Body of pancreas (tissue), 4 donors: ENCODE measurements at regions not wholly inside any gene's neighbourhood (a gene's known extent, or its start where the extent isn't known, plus 50 kb on each side); places are given as distances from the start of the nearest gene placed in this dataset.

Experiments
- CTCF ChIP-seq, 7 experiments: fragments of 450-650 bp in 4 of 7; fragments of 200-600 bp in 3 of 7; sonication (generic) in 3 of 7; IDR thresholded peaks; one replicate each; pipeline ENCODE4 v1.5.1; 2016 to 2019; ENCODE audit warnings: antibody characterized with exemption in 7 of 7
- POLR2A ChIP-seq, 3 donors: fragments of 450-650 bp; IDR thresholded peaks; one replicate each; pipeline ENCODE4 v1.6.1; 2016; ENCODE audit warnings: antibody characterized with exemption in 3 of 3, mild to moderate bottlenecking in 2 of 3

- TF ChIP-seq CTCF (IDR thresholded peaks at IDR 0.05) (no peak), POLR2A (IDR thresholded peaks at IDR 0.05) (no peak)
Measured at GRCh38 chr18:40420675-40421074, 1534.4 kb upstream of the PIK3C3 start.
